Stomach (tissue), 8 donors: ENCODE measurements at regions not wholly inside any gene's neighbourhood (a gene's known extent, or its start where the extent isn't known, plus 50 kb on each side); places are given as distances from the start of the nearest gene placed in this dataset.

Source experiments
- DNase-seq, 2 donors: peaks; one replicate each; pipeline versions ENCODE4 v3.0.0 to v3.0.0-alpha.2; 2013 to 2019
- H3K27ac ChIP-seq, 5 donors: fragments of 200-600 bp in 4 of 5; sonication (generic) in 4 of 5; one replicate each; pipeline ENCODE4 v1.5.1; 2013 to 2019; ENCODE audit warnings: mild to moderate bottlenecking in 1 of 5, moderate library complexity in 1 of 5
- H3K27me3 ChIP-seq, 3 donors: fragments of 200-600 bp; sonication (generic); one replicate each; pipeline ENCODE4 v1.5.1; 2017 to 2019; ENCODE audit warnings: mixed run types in 1 of 3
- H3K36me3 ChIP-seq, 4 donors: fragments of 200-600 bp; sonication (generic); 1 replicate in 3 of 4; 2 replicates in 1 of 4; pipeline ENCODE4 v1.5.1; 2016 to 2019
- H3K4me1 ChIP-seq, 4 donors: fragments of 200-600 bp; sonication (generic); one replicate each; pipeline ENCODE4 v1.5.1; 2016 to 2019
- H3K4me3 ChIP-seq, 4 donors: fragments of 200-600 bp; sonication (generic) in 3 of 4; one replicate each; pipeline ENCODE4 v1.5.1; 2016 to 2019; ENCODE audit warnings: mild to moderate bottlenecking in 1 of 4
- H3K9me3 ChIP-seq, 4 donors: fragments of 200-600 bp; sonication (generic); one replicate each; pipeline ENCODE4 v1.5.1; 2016 to 2019
- EP300 ChIP-seq: sonication (generic); formaldehyde crosslinking; IDR thresholded peaks from one replicate; pipeline ENCODE4 v1.6.1; 2017; ENCODE audit warnings: antibody characterized with exemption
- POLR2A ChIP-seq, 4 donors: fragments of 450-650 bp; IDR thresholded peaks; one replicate each; pipeline ENCODE4 v1.6.1; 2016; ENCODE audit warnings: antibody characterized with exemption in 4 of 4, control low read depth in 2 of 4, mild to moderate bottlenecking in 1 of 4, moderate library complexity in 1 of 4
- POLR2AphosphoS5 ChIP-seq, 3 donors: sonication (generic); formaldehyde crosslinking; IDR thresholded peaks; one replicate each; pipeline ENCODE4 v1.6.1; 2016; ENCODE audit warnings: antibody characterized with exemption in 3 of 3
- WGBS, 5 donors: extraction: QIAGEN DNeasy Blood & Tissue Kit in 3 of 5; methylation state at CpG; one replicate each; pipeline versions ENCODE4 v1.1.5 to v1.1.7; 2013 to 2018; 5-methylcytosine and 5-hydroxymethylcytosine counted together
- intact Hi-C: fragments of 100-400 bp; cut with DNase I; formaldehyde crosslinking; loops from one replicate; pipeline ENCODE4 v1.15.1; 2023; ENCODE audit warnings: low total_unique reads
- TF ChIP-seq, protein P1 (sequence below), 7 experiments: fragments of 450-650 bp in 4 of 7; fragments of 200-600 bp in 3 of 7; sonication (generic) in 3 of 7; IDR thresholded peaks; one replicate each; pipeline ENCODE4 v1.5.1; 2016 to 2019; ENCODE audit warnings: antibody characterized with exemption in 7 of 7, control low read depth in 2 of 7, mild to moderate bottlenecking in 1 of 7
- donor health status: healthy with polysubstance abuse.
- donor health status: Bipolar disorder and iron deficiency.
- donor health status: healthy.

DNA sequence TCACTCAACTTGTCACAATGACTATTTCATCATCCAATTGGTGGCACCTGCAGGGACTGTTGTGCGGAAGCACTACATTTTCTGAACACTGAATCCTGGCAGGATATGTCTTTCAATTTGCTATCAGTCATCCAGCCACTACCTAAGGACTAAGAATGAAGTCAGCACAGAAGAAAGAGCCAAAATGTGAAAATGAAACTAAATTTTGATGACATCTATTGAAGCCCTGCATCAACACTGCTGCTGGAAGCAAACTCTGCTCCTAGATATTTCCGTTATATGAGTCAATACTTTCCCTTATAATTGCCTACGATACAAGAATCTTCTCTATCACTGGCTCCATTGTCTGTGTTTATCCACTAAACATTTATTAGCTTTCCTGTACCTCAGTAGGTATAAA lies 917.9 kb downstream of the RAPGEF2 start:
- Histone ChIP-seq H3K36me3 (no peaks in the 10 kb centered on the region), H3K4me1 (no peaks in the 10 kb centered on the region), H3K27me3 (no peaks in the 10 kb centered on the region), H3K9me3 (no peaks in the 10 kb centered on the region), H3K4me3 (no peak overlapping the region), H3K27ac (no peak overlapping the region)
- no peak for DNase-seq
- intact Hi-C loops, result no loop called here
- WGBS, 5 donors, result 85 to 92% (median 89%) methylated on average over 3 of the region's 3 CpGs
- TF ChIP-seq EP300 (no peak), POLR2AphosphoS5 (IDR thresholded peaks at IDR 0.05) (no peak), POLR2A (IDR thresholded peaks at IDR 0.05) (no peak)
- TF ChIP-seq, protein P1, sequence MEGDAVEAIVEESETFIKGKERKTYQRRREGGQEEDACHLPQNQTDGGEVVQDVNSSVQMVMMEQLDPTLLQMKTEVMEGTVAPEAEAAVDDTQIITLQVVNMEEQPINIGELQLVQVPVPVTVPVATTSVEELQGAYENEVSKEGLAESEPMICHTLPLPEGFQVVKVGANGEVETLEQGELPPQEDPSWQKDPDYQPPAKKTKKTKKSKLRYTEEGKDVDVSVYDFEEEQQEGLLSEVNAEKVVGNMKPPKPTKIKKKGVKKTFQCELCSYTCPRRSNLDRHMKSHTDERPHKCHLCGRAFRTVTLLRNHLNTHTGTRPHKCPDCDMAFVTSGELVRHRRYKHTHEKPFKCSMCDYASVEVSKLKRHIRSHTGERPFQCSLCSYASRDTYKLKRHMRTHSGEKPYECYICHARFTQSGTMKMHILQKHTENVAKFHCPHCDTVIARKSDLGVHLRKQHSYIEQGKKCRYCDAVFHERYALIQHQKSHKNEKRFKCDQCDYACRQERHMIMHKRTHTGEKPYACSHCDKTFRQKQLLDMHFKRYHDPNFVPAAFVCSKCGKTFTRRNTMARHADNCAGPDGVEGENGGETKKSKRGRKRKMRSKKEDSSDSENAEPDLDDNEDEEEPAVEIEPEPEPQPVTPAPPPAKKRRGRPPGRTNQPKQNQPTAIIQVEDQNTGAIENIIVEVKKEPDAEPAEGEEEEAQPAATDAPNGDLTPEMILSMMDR (IDR thresholded peaks at IDR 0.05), result no peak

DNA sequence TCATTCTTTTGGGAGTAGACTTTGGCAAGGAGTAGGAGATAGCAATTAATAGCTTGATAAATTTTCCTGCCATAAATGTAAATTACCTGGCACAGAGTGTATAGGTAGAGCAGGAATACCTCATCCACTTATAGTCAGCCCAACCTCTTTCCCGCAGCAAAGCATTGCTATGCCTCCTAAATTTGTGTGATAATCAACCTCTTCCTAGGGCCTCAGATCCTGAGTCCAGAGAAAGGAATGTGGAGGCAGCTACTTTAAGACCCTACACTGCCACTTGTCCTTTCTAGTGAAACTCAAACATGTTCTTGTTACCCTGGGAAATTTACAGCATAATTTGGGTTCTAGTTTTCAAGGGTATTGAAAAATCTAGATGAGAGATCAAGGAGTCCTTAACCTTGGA lies 919.0 kb downstream of the RAPGEF2 start:
- H3K9me3 ChIP-seq, result peaks cover 0 to 4% (median 0%) of the 10 kb centered on the region in 4 donors
- TF ChIP-seq, protein P1 (IDR thresholded peaks at IDR 0.05), result no peak
- TF ChIP-seq EP300 (no peak), POLR2AphosphoS5 (IDR thresholded peaks at IDR 0.05) (no peak), POLR2A (IDR thresholded peaks at IDR 0.05) (no peak)
- 86 to 100% (median 96%) methylated on average over 1 of the region's 1 CpG for WGBS, 5 donors
- H3K4me3 ChIP-seq, result no peak overlapping the region
- H3K4me1 ChIP-seq, result no peaks in the 10 kb centered on the region
- no peak for DNase-seq
- intact Hi-C loops, result no loop called here
- H3K27ac ChIP-seq, result no peak overlapping the region
- H3K36me3 ChIP-seq, result no peaks in the 10 kb centered on the region
- H3K27me3 ChIP-seq, result no peaks in the 10 kb centered on the region

DNA sequence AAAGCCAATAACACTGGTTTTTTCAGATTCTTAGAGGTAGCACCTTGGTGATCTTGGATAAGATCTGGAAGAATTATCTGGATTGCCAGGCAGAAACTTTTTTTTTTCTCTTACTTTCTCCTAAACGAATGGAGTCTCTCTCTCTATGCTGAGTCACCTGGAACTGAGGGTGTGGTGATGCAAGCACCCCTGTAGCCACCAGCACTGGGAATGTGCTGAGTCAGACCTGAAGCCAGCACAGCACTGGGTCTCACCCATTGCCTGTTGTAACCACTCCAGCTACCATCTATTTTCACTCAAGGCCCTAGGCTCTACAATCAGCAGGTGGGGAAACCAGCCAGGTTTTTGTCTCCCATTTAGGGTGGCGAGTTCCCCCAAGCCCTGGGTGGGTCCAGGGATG lies 923.8 kb downstream of the RAPGEF2 start:
- Histone ChIP-seq H3K27me3 (no peaks in the 10 kb centered on the region), H3K4me1 (no peaks in the 10 kb centered on the region), H3K9me3 (peaks cover 0 to 5% (median 0%) of the 10 kb centered on the region in 4 donors), H3K27ac (no peak overlapping the region), H3K4me3 (no peak overlapping the region), H3K36me3 (no peaks in the 10 kb centered on the region)
- no peak for TF ChIP-seq POLR2A (IDR thresholded peaks at IDR 0.05)
- TF ChIP-seq, protein P1 (IDR thresholded peaks at IDR 0.05), result no peak
- no peak for TF ChIP-seq EP300
- no peak for TF ChIP-seq POLR2AphosphoS5 (IDR thresholded peaks at IDR 0.05)
- WGBS, 5 donors, result 47 to 65% (median 57%) methylated on average over 2 of the region's 2 CpGs
- DNase-seq, result no peak
- intact Hi-C loops, result no loop called here

DNA sequence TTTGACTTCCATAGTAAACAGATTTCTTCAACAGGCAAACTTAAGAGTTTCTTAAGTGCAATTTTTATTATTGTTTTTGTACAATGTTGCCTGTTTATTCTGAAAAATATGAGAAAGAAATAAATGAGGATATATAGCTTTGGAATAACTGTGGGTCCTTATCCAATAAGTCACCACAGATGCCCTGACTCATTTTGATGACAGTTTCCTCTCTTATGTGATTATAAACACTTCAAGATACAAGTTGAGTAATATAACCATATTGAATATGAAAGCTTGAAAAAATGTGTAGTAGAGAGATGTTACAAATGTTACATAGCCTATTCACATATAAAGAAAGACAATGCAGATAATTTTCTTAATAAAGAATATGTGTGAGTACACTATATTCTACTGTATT lies 931.6 kb downstream of the RAPGEF2 start:
- intact Hi-C loops, result no loop called here
- no peak for DNase-seq

More for the DNA sequence above, 931.6 kb downstream of the RAPGEF2 start:
- H3K36me3 ChIP-seq, result no peaks in the 10 kb centered on the region
- H3K27me3 ChIP-seq, result no peaks in the 10 kb centered on the region
- TF ChIP-seq POLR2AphosphoS5 (IDR thresholded peaks at IDR 0.05) (no peak), POLR2A (IDR thresholded peaks at IDR 0.05) (no peak), EP300 (no peak)
- TF ChIP-seq, protein P1 (IDR thresholded peaks at IDR 0.05), result no peak
- no peak overlapping the region for H3K27ac ChIP-seq
- no peaks in the 10 kb centered on the region for H3K9me3 ChIP-seq
- no peak overlapping the region for H3K4me3 ChIP-seq
- H3K4me1 ChIP-seq, result no peaks in the 10 kb centered on the region
